ENCODE measurements at regions not wholly inside any gene's neighbourhood (a gene's known extent, or its start where the extent isn't known, plus 50 kb on each side); places are given as distances from the start of the nearest gene placed in this dataset.

DNA sequence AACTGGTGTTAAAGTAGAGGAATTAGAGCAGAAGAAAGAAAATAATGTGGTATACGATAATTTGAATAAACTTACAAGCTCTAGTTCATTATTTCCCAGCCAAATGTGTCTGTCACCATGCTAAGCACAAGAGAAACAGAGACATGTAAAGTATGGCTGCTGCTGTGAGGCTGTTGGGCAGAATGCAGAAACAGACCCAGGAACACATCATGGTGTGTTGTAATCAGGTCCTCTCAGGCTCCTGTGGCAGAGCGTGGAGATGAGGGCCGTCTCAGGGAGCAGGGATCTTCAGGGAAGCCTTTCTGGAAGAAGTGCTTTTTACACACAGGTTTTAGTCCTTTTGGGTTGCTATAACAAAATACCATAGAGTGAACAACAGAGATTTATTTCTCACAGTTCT, 710.7 kb upstream of the SGCG start:
- H3K36me3 Mint-ChIP-seq (ENCODE audit: unreplicated experiment) = no peaks in the 10 kb centered on the region
- no peak overlapping the region for H3K4me3 Mint-ChIP-seq (ENCODE audit: unreplicated experiment)
- H3K27ac Mint-ChIP-seq (ENCODE audit: unreplicated experiment) = no peak overlapping the region
- TF ChIP-seq, protein P1, sequence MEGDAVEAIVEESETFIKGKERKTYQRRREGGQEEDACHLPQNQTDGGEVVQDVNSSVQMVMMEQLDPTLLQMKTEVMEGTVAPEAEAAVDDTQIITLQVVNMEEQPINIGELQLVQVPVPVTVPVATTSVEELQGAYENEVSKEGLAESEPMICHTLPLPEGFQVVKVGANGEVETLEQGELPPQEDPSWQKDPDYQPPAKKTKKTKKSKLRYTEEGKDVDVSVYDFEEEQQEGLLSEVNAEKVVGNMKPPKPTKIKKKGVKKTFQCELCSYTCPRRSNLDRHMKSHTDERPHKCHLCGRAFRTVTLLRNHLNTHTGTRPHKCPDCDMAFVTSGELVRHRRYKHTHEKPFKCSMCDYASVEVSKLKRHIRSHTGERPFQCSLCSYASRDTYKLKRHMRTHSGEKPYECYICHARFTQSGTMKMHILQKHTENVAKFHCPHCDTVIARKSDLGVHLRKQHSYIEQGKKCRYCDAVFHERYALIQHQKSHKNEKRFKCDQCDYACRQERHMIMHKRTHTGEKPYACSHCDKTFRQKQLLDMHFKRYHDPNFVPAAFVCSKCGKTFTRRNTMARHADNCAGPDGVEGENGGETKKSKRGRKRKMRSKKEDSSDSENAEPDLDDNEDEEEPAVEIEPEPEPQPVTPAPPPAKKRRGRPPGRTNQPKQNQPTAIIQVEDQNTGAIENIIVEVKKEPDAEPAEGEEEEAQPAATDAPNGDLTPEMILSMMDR (IDR thresholded peaks at IDR 0.05; ENCODE audit: partially characterized antibody, unreplicated experiment) = no peak
- no peaks in the 10 kb centered on the region for H3K9me3 Mint-ChIP-seq (ENCODE audit: unreplicated experiment)
- DNase-seq = no peak
- no peaks in the 10 kb centered on the region for H3K4me1 Mint-ChIP-seq (ENCODE audit: low read depth, unreplicated experiment)
- H3K27me3 Mint-ChIP-seq (ENCODE audit: unreplicated experiment) = peaks cover 1% of the 10 kb centered on the region

GRCh38 chr13:22482496-22483000, 698.2 kb upstream of the SGCG start:
- Mint-ChIP-seq H3K4me3 (ENCODE audit: unreplicated experiment) (no peak overlapping the region), H3K27me3 (ENCODE audit: unreplicated experiment) (no peaks in the 10 kb centered on the region), H3K27ac (ENCODE audit: unreplicated experiment) (no peak overlapping the region), H3K4me1 (ENCODE audit: low read depth, unreplicated experiment) (no peaks in the 10 kb centered on the region), H3K36me3 (ENCODE audit: unreplicated experiment) (no peaks in the 10 kb centered on the region), H3K9me3 (ENCODE audit: unreplicated experiment) (no peaks in the 10 kb centered on the region)
- TF ChIP-seq, protein P1 (IDR thresholded peaks at IDR 0.05; ENCODE audit: partially characterized antibody, unreplicated experiment) = no peak
- no peak for DNase-seq

GRCh38 chr13:22483276-22483675, 697.5 kb upstream of the SGCG start:
- no peaks in the 10 kb centered on the region for H3K9me3 Mint-ChIP-seq (ENCODE audit: unreplicated experiment)

GRCh38 chr13:22486490-22486889, 694.3 kb upstream of the SGCG start:
- H3K4me1 Mint-ChIP-seq (ENCODE audit: low read depth, unreplicated experiment) = no peaks in the 10 kb centered on the region
- no peak overlapping the region for H3K27ac Mint-ChIP-seq (ENCODE audit: unreplicated experiment)
- H3K27me3 Mint-ChIP-seq (ENCODE audit: unreplicated experiment) = no peaks in the 10 kb centered on the region
- no peaks in the 10 kb centered on the region for H3K9me3 Mint-ChIP-seq (ENCODE audit: unreplicated experiment)
- no peak for DNase-seq
- no peaks in the 10 kb centered on the region for H3K36me3 Mint-ChIP-seq (ENCODE audit: unreplicated experiment)
- TF ChIP-seq, protein P1 (IDR thresholded peaks at IDR 0.05; ENCODE audit: partially characterized antibody, unreplicated experiment) = no peak
- H3K4me3 Mint-ChIP-seq (ENCODE audit: unreplicated experiment) = no peak overlapping the region

More at GRCh38 chr13:22483276-22483675, 697.5 kb upstream of the SGCG start:
- no peak for DNase-seq
- Mint-ChIP-seq H3K27me3 (ENCODE audit: unreplicated experiment) (no peaks in the 10 kb centered on the region), H3K36me3 (ENCODE audit: unreplicated experiment) (no peaks in the 10 kb centered on the region), H3K27ac (ENCODE audit: unreplicated experiment) (no peak overlapping the region), H3K4me1 (ENCODE audit: low read depth, unreplicated experiment) (no peaks in the 10 kb centered on the region), H3K4me3 (ENCODE audit: unreplicated experiment) (no peak overlapping the region)
- TF ChIP-seq, protein P1 (IDR thresholded peaks at IDR 0.05; ENCODE audit: partially characterized antibody, unreplicated experiment) = no peak

DNA sequence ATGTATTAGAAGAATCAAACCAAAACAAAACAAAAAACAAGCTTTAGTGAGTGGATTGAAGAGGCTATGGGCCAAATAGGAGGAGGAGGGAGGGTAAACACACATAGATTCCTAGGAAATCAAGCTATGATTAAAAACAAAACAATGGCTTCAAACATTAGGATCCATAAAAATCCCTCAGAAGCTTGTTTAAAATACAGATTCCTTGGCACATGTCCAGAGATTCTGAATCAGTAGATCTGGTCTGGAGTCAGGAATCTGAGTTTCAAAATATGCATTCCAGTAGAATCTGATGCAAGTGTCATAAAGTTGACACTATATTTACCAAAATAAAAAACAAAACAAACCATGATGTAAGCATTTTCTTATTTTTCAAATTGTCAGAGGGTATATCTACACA, 692.8 kb upstream of the SGCG start:
- H3K27ac Mint-ChIP-seq (ENCODE audit: unreplicated experiment) = no peak overlapping the region
- H3K9me3 Mint-ChIP-seq (ENCODE audit: unreplicated experiment) = no peaks in the 10 kb centered on the region
- TF ChIP-seq, protein P1 (IDR thresholded peaks at IDR 0.05; ENCODE audit: partially characterized antibody, unreplicated experiment) = no peak
- H3K4me1 Mint-ChIP-seq (ENCODE audit: low read depth, unreplicated experiment) = no peaks in the 10 kb centered on the region
- DNase-seq = no peak
- no peak overlapping the region for H3K4me3 Mint-ChIP-seq (ENCODE audit: unreplicated experiment)
- no peaks in the 10 kb centered on the region for H3K27me3 Mint-ChIP-seq (ENCODE audit: unreplicated experiment)
- H3K36me3 Mint-ChIP-seq (ENCODE audit: unreplicated experiment) = no peaks in the 10 kb centered on the region

All from glutamatergic neuron (in vitro differentiated cells).